Gastroesophageal sphincter (tissue), 4 donors: ENCODE measurements at regions not wholly inside any gene's neighbourhood (a gene's known extent, or its start where the extent isn't known, plus 50 kb on each side); places are given as distances from the start of the nearest gene placed in this dataset.

Source experiments
- ATAC-seq: fragments of 150-250 bp; one replicate; pipeline ENCODE4 v1.9.1; 2016; ENCODE audit warnings: mild to moderate bottlenecking, moderate library complexity
- H3K27ac ChIP-seq, 4 donors: fragments of 200-600 bp; sonication (generic) in 3 of 4; 1 replicate in 3 of 4; 2 replicates in 1 of 4; pipeline ENCODE4 v1.5.1; 2016 to 2019
- H3K27me3 ChIP-seq: fragments of 200-600 bp; sonication (generic); one replicate; pipeline ENCODE4 v1.5.1; 2019
- H3K36me3 ChIP-seq, 2 donors: fragments of 200-600 bp; sonication (generic); one replicate each; pipeline ENCODE4 v1.5.1; 2019; ENCODE audit warnings: control low read depth in 1 of 2
- H3K4me1 ChIP-seq, 3 donors: fragments of 200-600 bp; sonication (generic); 1 replicate in 2 of 3; 2 replicates in 1 of 3; pipeline ENCODE4 v1.5.1; 2016 to 2019; ENCODE audit warnings: control low read depth in 2 of 3
- H3K4me3 ChIP-seq, 2 donors: fragments of 200-600 bp; sonication (generic); one replicate each; pipeline ENCODE4 v1.5.1; 2019; ENCODE audit warnings: mild to moderate bottlenecking in 1 of 2, moderate library complexity in 1 of 2
- H3K9me3 ChIP-seq, 3 donors: fragments of 200-600 bp; sonication (generic); one replicate each; pipeline ENCODE4 v1.5.1; 2017 to 2019; ENCODE audit warnings: control low read depth in 2 of 3
- EP300 ChIP-seq: sonication (generic); formaldehyde crosslinking; IDR thresholded peaks from one replicate; pipeline ENCODE4 v1.6.1; 2017; ENCODE audit warnings: antibody characterized with exemption, mild to moderate bottlenecking
- POLR2A ChIP-seq, 2 donors: fragments of 450-650 bp; IDR thresholded peaks; one replicate each; pipeline ENCODE4 v1.6.1; 2017; ENCODE audit warnings: antibody characterized with exemption in 2 of 2, mild to moderate bottlenecking in 2 of 2, moderate library complexity in 1 of 2
- POLR2AphosphoS5 ChIP-seq: sonication (generic); formaldehyde crosslinking; IDR thresholded peaks from one replicate; pipeline ENCODE4 v1.6.1; 2017; ENCODE audit warnings: antibody characterized with exemption
- WGBS, 2 donors: methylation state at CpG; one replicate each; pipeline ENCODE4 v1.1.5; 2018; ENCODE audit warnings: low coverage in 1 of 2; 5-methylcytosine and 5-hydroxymethylcytosine counted together
- TF ChIP-seq, protein P1 (sequence below), 4 experiments: fragments of 200-600 bp in 2 of 4; fragments of 450-650 bp in 2 of 4; sonication (generic) in 1 of 4; IDR thresholded peaks; one replicate each; pipeline ENCODE4 v1.5.1; 2017 to 2019; ENCODE audit warnings: antibody characterized with exemption in 4 of 4, mild to moderate bottlenecking in 2 of 4, moderate library complexity in 2 of 4

DNA sequence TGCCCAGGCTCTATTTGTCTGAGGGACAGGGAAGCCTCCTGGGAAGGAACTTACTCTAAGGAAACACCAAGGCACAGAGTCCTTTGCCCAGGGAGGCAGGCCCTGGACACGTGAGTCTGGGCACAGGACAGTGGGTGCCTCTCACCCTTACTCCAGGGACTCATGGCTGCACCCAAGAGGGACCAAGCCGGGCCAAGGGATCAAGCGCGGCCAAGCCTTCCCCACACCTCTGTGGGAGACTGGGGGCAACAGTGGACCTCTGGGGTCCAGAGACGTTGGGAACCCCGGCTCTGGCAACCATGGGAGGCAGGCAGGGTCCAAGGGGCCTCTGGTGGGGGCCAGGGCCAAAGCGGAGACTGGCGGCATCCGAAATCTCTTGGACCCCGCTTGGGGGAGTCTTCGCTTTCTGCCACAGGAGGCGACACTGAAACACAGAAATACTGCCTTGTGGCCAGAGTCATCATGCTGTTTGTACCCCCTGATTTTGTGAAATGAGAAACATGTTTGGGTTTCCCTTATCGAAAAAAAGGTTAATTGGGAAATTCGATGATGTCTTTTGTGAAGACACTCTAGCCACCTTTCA is 51.7 kb upstream of the BCL11B start:
- no peaks in the 10 kb centered on the region for H3K36me3 ChIP-seq
- H3K9me3 ChIP-seq, result peaks cover 0 to 6% (median 0%) of the 10 kb centered on the region in 3 donors
- no peak overlapping the region for H3K4me3 ChIP-seq
- no peak overlapping the region for H3K27ac ChIP-seq
- H3K27me3 ChIP-seq, result peaks cover 67% of the 10 kb centered on the region
- 82 to 89% methylated on average over 4 to 9 of the region's 14 CpGs for whole genome bisulfite sequencing, 2 donors
- H3K4me1 ChIP-seq, result no peaks in the 10 kb centered on the region
- ATAC-seq, result no peak
- TF ChIP-seq POLR2A (IDR thresholded peaks at IDR 0.05) (no peak), EP300 (no peak)

- ATAC-seq, result no peak
- H3K27me3 ChIP-seq, result peaks cover 65% of the 10 kb centered on the region
- WGBS, 2 donors, result 11% methylated on average over 3 of the region's 20 CpGs; no CpG with 5 or more reads in 1 of the 2 donors
- H3K4me1 ChIP-seq, result no peaks in the 10 kb centered on the region
- H3K36me3 ChIP-seq, result no peaks in the 10 kb centered on the region
- H3K27ac ChIP-seq, result no peak overlapping the region
- no peak overlapping the region for H3K4me3 ChIP-seq
- TF ChIP-seq, protein P1, sequence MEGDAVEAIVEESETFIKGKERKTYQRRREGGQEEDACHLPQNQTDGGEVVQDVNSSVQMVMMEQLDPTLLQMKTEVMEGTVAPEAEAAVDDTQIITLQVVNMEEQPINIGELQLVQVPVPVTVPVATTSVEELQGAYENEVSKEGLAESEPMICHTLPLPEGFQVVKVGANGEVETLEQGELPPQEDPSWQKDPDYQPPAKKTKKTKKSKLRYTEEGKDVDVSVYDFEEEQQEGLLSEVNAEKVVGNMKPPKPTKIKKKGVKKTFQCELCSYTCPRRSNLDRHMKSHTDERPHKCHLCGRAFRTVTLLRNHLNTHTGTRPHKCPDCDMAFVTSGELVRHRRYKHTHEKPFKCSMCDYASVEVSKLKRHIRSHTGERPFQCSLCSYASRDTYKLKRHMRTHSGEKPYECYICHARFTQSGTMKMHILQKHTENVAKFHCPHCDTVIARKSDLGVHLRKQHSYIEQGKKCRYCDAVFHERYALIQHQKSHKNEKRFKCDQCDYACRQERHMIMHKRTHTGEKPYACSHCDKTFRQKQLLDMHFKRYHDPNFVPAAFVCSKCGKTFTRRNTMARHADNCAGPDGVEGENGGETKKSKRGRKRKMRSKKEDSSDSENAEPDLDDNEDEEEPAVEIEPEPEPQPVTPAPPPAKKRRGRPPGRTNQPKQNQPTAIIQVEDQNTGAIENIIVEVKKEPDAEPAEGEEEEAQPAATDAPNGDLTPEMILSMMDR (IDR thresholded peaks at IDR 0.05), result no peak
- TF ChIP-seq POLR2AphosphoS5, result no peak
- TF ChIP-seq EP300, result no peak
- TF ChIP-seq POLR2A (IDR thresholded peaks at IDR 0.05), result no peak
- peaks cover 0 to 6% (median 0%) of the 10 kb centered on the region in 3 donors for H3K9me3 ChIP-seq
These were observed 51.0 kb upstream of the BCL11B start for GRCh38 chr14:99322731-99323599.

DNA sequence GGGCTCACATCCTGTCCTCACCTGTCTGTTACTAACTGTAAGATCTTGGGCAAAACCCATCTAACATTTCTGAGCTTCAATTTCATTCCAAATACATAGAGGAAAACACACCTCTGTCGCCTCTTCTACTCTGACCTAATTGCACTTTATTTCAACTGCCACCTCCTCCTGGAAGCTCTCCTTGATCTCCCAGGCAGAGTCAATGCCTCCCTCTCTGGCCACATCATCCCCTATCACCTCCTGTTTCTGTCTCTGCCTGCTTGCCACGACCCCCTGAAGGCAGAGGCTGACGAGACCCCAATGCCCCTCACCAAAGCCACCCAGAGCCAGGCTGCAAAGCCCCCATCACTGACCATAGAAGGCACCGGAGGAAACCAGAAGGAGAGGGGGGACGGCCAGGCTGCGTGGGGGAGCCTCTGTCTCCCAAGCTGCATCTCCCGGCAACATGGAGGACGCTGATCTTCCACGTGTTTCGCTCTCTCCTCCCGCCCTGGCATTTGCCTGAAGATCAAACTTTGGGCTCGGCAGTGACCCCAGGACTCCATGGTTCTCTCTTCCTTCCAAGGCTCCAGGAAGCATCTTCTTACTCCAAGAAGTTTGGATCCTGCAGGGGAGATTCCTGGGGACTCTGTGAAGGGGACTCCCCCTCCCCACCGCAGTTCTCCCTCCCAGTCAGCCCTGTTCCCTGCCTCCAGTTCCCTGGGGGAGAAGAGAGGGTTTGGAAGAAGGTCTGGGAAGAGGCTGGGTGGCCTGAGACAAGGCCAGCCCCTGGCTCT is 50.1 kb upstream of the BCL11B start:
- H3K36me3 ChIP-seq, result no peaks in the 10 kb centered on the region
- TF ChIP-seq POLR2AphosphoS5 (no peak), POLR2A (IDR thresholded peaks at IDR 0.05) (no peak), EP300 (no peak)
- TF ChIP-seq, protein P1 (IDR thresholded peaks at IDR 0.05), result no peak
- 51 to 67% methylated on average over 5 to 8 of the region's 13 CpGs for WGBS, 2 donors
- H3K27me3 ChIP-seq, result peaks cover 65% of the 10 kb centered on the region
- ATAC-seq, result no peak
- peaks cover 0 to 6% (median 0%) of the 10 kb centered on the region in 3 donors for H3K9me3 ChIP-seq
- H3K27ac ChIP-seq, result no peak overlapping the region
- H3K4me1 ChIP-seq, result no peaks in the 10 kb centered on the region
- H3K4me3 ChIP-seq, result no peak overlapping the region
